Lung (tissue), 11 donors: ENCODE measurements at regions not wholly inside any gene's neighbourhood (a gene's known extent, or its start where the extent isn't known, plus 50 kb on each side); places are given as distances from the start of the nearest gene placed in this dataset.

Experiments
- ATAC-seq: fragments of 200-7000 bp; cut with Tn5 transposase; one replicate; pipeline ENCODE4 v1.9.1; 2020; ENCODE audit warnings: moderate number of reproducible peaks; ENCODE audit not compliant: insufficient read depth, low FRiP score
- DNase-seq, 3 donors: peaks; one replicate each; pipeline ENCODE4 v3.0.0-alpha.2; 2013 to 2017
- H3K27ac ChIP-seq, 2 donors: one replicate each; pipeline ENCODE4 v1.5.1; 2013; ENCODE audit warnings: mild to moderate bottlenecking in 2 of 2, moderate library complexity in 2 of 2, control low read depth in 1 of 2, inconsistent platforms in 1 of 2, low read depth in 1 of 2, low read length in 1 of 2
- H3K27me3 ChIP-seq, 3 donors: one replicate each; pipeline ENCODE4 v1.5.1; 2013; ENCODE audit warnings: low read length in 2 of 3; ENCODE audit not compliant: control insufficient read depth in 3 of 3, insufficient read depth in 3 of 3
- H3K36me3 ChIP-seq, 4 donors: one replicate each; pipeline ENCODE4 v1.5.1; 2013; ENCODE audit warnings: low read length in 4 of 4, mild to moderate bottlenecking in 1 of 4, moderate library complexity in 1 of 4; ENCODE audit not compliant: control insufficient read depth in 4 of 4, insufficient read depth in 4 of 4
- H3K4me1 ChIP-seq, 5 donors: one replicate each; pipeline ENCODE4 v1.5.1; 2013; ENCODE audit warnings: low read length in 5 of 5, mild to moderate bottlenecking in 2 of 5, moderate library complexity in 1 of 5; ENCODE audit not compliant: control insufficient read depth in 5 of 5, insufficient read depth in 5 of 5
- H3K4me3 ChIP-seq: one replicate; pipeline ENCODE4 v1.5.1; 2013; ENCODE audit warnings: mild to moderate bottlenecking, control low read depth, moderate library complexity
- H3K9ac ChIP-seq, 2 donors: one replicate each; pipeline ENCODE4 v1.5.1; 2013; ENCODE audit warnings: low read length in 2 of 2, control low read depth in 1 of 2; ENCODE audit not compliant: insufficient read depth in 1 of 2
- H3K9me3 ChIP-seq, 4 donors: one replicate each; pipeline ENCODE4 v1.5.1; 2013; ENCODE audit warnings: low read length in 3 of 4, mild to moderate bottlenecking in 1 of 4, moderate library complexity in 1 of 4; ENCODE audit not compliant: control insufficient read depth in 4 of 4, insufficient read depth in 3 of 4
- WGBS, 2 donors: extraction: QIAGEN DNeasy Blood & Tissue Kit; methylation state at CpG; one replicate each; pipeline ENCODE4 v1.1.7; 2013; 5-methylcytosine and 5-hydroxymethylcytosine counted together
- TF ChIP-seq, protein P1 (sequence below): IDR thresholded peaks from 2 replicates; pipeline ENCODE4 v1.5.1; 2012; ENCODE audit warnings: mild to moderate bottlenecking; ENCODE audit errors: control extremely low read depth, extremely low read depth
- donor health status: control.
- donor health status: control.
- donor health status: Bipolar disorder and iron deficiency.
- donor health status: healthy.
- donor health status: DM: yes; HTN: yes; CAD: no.

DNA sequence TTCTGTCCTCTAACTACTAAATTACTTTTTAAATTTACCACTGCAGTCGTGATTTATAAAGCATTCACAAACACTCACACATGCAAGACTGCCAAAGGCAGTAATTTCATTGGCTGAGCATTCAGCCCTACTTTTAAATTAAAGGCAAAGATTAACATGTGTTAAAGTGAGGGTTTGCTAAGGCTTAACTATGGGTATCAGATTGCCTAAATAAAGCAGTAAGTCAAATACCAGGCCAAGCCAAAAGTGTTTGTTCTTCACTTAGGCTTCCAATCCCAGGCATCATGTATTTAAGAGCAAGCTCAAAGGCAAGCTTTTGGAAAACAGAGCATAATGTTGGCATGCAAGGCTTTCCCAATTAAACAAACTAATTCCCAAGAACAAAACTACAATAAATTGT is 187.3 kb downstream of the SUCNR1 start:
- no peaks in the 10 kb centered on the region for H3K27me3 ChIP-seq
- H3K36me3 ChIP-seq: no peaks in the 10 kb centered on the region
- no peak overlapping the region for H3K4me3 ChIP-seq
- 48 to 72% methylated on average over 1 of the region's 1 CpG for WGBS, 2 donors
- H3K9ac ChIP-seq: no peak overlapping the region
- no peak overlapping the region for H3K27ac ChIP-seq
- no peak for ATAC-seq
- TF ChIP-seq, protein P1, sequence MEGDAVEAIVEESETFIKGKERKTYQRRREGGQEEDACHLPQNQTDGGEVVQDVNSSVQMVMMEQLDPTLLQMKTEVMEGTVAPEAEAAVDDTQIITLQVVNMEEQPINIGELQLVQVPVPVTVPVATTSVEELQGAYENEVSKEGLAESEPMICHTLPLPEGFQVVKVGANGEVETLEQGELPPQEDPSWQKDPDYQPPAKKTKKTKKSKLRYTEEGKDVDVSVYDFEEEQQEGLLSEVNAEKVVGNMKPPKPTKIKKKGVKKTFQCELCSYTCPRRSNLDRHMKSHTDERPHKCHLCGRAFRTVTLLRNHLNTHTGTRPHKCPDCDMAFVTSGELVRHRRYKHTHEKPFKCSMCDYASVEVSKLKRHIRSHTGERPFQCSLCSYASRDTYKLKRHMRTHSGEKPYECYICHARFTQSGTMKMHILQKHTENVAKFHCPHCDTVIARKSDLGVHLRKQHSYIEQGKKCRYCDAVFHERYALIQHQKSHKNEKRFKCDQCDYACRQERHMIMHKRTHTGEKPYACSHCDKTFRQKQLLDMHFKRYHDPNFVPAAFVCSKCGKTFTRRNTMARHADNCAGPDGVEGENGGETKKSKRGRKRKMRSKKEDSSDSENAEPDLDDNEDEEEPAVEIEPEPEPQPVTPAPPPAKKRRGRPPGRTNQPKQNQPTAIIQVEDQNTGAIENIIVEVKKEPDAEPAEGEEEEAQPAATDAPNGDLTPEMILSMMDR: no peak
- peaks cover 0 to 10% (median 0%) of the 10 kb centered on the region in 5 donors for H3K4me1 ChIP-seq
- H3K9me3 ChIP-seq: no peaks in the 10 kb centered on the region
- DNase-seq: peak in 1 of 3 donors; percentile 45

DNA sequence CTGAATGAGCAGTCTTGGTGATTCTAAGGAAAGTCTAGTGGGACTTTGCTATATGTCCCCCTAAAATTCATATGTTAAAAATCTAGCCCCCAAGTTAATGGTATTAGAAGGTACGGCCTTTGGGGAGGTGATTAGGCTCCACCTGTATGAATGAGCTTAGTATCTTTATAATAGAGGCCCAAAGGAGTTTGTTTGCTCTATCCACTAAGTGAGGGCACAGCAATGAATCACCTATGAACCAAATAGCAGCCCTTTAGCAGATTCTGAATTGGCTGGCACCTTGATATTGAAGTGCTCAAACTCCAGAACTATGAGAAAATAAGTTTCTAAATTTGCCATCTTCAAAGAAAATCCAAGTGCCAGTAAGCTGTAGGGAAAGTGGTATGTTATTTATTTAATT is 187.9 kb downstream of the SUCNR1 start:
- no peak for DNase-seq
- Histone ChIP-seq H3K4me1 (peaks cover 0 to 10% (median 0%) of the 10 kb centered on the region in 5 donors), H3K9ac (no peak overlapping the region), H3K4me3 (no peak overlapping the region), H3K27me3 (no peaks in the 10 kb centered on the region), H3K27ac (no peak overlapping the region), H3K36me3 (no peaks in the 10 kb centered on the region), H3K9me3 (no peaks in the 10 kb centered on the region)
- TF ChIP-seq, protein P1: no peak
- no peak for ATAC-seq
- 62 to 81% methylated on average over 1 of the region's 1 CpG for WGBS, 2 donors

DNA sequence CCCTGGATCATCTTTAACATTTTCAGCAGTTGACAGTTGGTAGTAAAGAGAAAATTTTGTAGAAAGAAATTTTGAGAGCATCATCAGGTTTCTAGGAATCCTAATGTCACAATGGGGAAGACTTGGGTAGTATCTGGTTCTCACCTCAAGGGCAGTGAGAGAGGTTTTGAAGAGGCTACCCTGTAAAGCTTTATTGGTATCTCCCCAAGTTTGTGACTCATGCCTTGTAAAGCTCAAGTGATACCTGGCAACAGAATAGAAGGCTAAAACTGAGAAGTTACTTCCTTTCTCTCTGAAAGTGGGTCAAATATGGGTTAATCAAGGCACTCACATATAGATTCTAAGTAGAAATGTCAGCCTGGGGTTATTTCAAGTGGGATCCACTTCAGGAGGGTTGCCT is 196.4 kb downstream of the SUCNR1 start:
- H3K4me3 ChIP-seq: no peak overlapping the region
- ATAC-seq (no peak), DNase-seq (no peak)
- no peak overlapping the region for H3K27ac ChIP-seq
- no peaks in the 10 kb centered on the region for H3K36me3 ChIP-seq
- H3K27me3 ChIP-seq: no peaks in the 10 kb centered on the region
- H3K9me3 ChIP-seq: no peaks in the 10 kb centered on the region
- TF ChIP-seq, protein P1: no peak
- no peaks in the 10 kb centered on the region for H3K4me1 ChIP-seq
- no peak overlapping the region for H3K9ac ChIP-seq

DNA sequence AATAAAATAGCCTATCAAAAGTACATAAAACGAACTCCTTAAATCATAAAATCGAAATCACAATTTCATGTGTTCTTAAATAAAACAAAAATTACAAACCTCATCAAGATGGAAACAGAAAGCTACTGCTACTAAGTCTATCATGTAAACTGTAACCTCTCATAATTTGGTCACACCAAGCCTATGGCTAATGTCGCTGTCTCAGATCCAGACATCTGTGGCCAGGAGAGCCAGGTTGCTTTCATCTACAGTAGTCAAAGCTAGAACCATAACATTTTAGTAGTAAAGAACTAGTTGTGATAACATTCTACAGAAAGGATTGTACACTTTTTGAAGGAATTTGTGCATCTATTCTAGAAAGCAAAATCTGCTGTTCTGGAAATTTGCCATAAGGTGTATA is 197.4 kb upstream of the MBNL1 start:
- Histone ChIP-seq H3K4me3 (no peak overlapping the region), H3K9me3 (no peaks in the 10 kb centered on the region), H3K27ac (no peak overlapping the region), H3K9ac (no peak overlapping the region), H3K27me3 (no peaks in the 10 kb centered on the region), H3K36me3 (no peaks in the 10 kb centered on the region), H3K4me1 (no peaks in the 10 kb centered on the region)
- 96 to 98% methylated on average over 3 of the region's 3 CpGs for WGBS, 2 donors
- DNase-seq: no peak
- TF ChIP-seq, protein P1: no peak
- ATAC-seq: no peak
